HepG2 (cell line): ENCODE measurements at regions not wholly inside any gene's neighbourhood (a gene's known extent, or its start where the extent isn't known, plus 50 kb on each side); places are given as distances from the start of the nearest gene placed in this dataset.

Experiments used
- ATAC-seq: fragments of 200-7000 bp; cut with Tn5 transposase; 3 replicates; pipeline ENCODE4 v1.9.1; 2020; ENCODE audit warnings: mild to moderate bottlenecking, moderate library complexity
- BruUV-seq: library from RNA; stranded (reverse); fragments of 400-500 nt; replicated peaks from 2 replicates; lab custom pipeline; 2021; lab: Mats Ljungman, UMichigan
- CTCF ChIA-PET: fragments of 300-600 bp; formaldehyde crosslinking; extraction: SDS; loops from one replicate; lab custom pipeline; 2021; ENCODE audit warnings: low total read pairs, inconsistent platforms, low intra/inter-chr PET ratio; lab: Yijun Ruan, JAX
- POLR2A ChIA-PET: fragments of 350-600 bp; sonication (Branson Sonifier 250); formaldehyde crosslinking; loops from one replicate; lab custom pipeline; 2020; ENCODE audit warnings: antibody characterized with exemption, inconsistent platforms; lab: Yijun Ruan, JAX
- DNase-seq: peaks from one replicate; pipeline ENCODE4 v3.0.0-alpha.2; 2015; ENCODE audit warnings: low spot score
- FAIRE-seq: peaks from 3 replicates; lab custom pipeline; 2011; peaks lifted over from hg19 to GRCh38; lab: Jason Lieb, UNC
- H2AFZ ChIP-seq: one replicate; pipeline ENCODE4 v1.6.1; 2011; ENCODE audit warnings: low read length, inconsistent platforms
- H3K27ac ChIP-seq: fragments of 300-600 bp; 3 replicates; pipeline ENCODE4 v1.8.0; 2011; ENCODE audit warnings: mixed run types, mild to moderate bottlenecking, mixed read lengths, low read length, inconsistent platforms; ENCODE audit not compliant: insufficient read depth; ENCODE audit errors: extremely low read length
- H3K27me3 ChIP-seq, 2 experiments: fragments of 200-600 bp in 1 of 2; 2 replicates in 1 of 2; 3 replicates in 1 of 2; pipeline versions ENCODE4 v1.6.0 to v1.8.0; 2011; ENCODE audit warnings: low read length in 2 of 2, mild to moderate bottlenecking in 2 of 2, moderate library complexity in 2 of 2, inconsistent platforms in 1 of 2; ENCODE audit not compliant: insufficient read depth in 2 of 2, control insufficient read depth in 1 of 2
- H3K36me3 ChIP-seq, 2 experiments: fragments of 200-600 bp in 1 of 2; replicated peaks in 1 of 2; 2 replicates in 1 of 2; 3 replicates in 1 of 2; pipeline versions ENCODE4 v1.5.1 to v1.8.0; 2011; ENCODE audit warnings: low read length in 2 of 2, inconsistent platforms in 1 of 2; ENCODE audit not compliant: insufficient read depth in 2 of 2, control insufficient read depth in 1 of 2
- H3K4me1 ChIP-seq: 2 replicates; pipeline ENCODE4 v1.5.1; 2012; ENCODE audit warnings: low read length, inconsistent platforms; ENCODE audit not compliant: insufficient read depth
- H3K4me2 ChIP-seq: 2 replicates; pipeline ENCODE4 v1.6.0; 2011; ENCODE audit warnings: low read depth, low read length, inconsistent platforms
- H3K4me3 ChIP-seq, 3 experiments: fragments of 200-600 bp in 1 of 3; sonication (generic), shearing (Covaris generic) in 1 of 3; replicated peaks in 1 of 3; 2 replicates each; pipeline ENCODE4 v1.5.1; 2011 to 2016; ENCODE audit warnings: low read length in 3 of 3, inconsistent platforms in 2 of 3, low read depth in 2 of 3, mild to moderate bottlenecking in 2 of 3, control low read depth in 1 of 3, mixed read lengths in 1 of 3; ENCODE audit not compliant: insufficient read depth in 1 of 3
- H3K79me2 ChIP-seq: one replicate; pipeline ENCODE4 v1.6.1; 2011; ENCODE audit warnings: low read length, inconsistent platforms; ENCODE audit not compliant: insufficient read depth
- H3K9ac ChIP-seq: 2 replicates; pipeline ENCODE4 v1.6.0; 2011; ENCODE audit warnings: mild to moderate bottlenecking, low read depth, low read length, inconsistent platforms; ENCODE audit not compliant: insufficient read depth
- H3K9me3 ChIP-seq: 2 replicates; pipeline ENCODE4 v1.5.1; 2012; ENCODE audit warnings: mild to moderate bottlenecking, low read length
- H4K20me1 ChIP-seq: 2 replicates; pipeline ENCODE4 v1.6.0; 2011; ENCODE audit warnings: inconsistent platforms, mild to moderate bottlenecking, low read length, moderate library complexity; ENCODE audit not compliant: insufficient read depth
- AHR ChIP-seq: IDR thresholded peaks from 2 replicates; pipeline ENCODE4 v1.6.1; 2018; ENCODE audit warnings: missing genetic modification reagents, missing compliant biosample characterization
- ATF1 ChIP-seq: IDR thresholded peaks from 2 replicates; pipeline ENCODE4 v1.6.1; 2016; ENCODE audit warnings: mild to moderate bottlenecking, control low read depth
- DRAP1 ChIP-seq: IDR thresholded peaks from 2 replicates; pipeline ENCODE4 v1.6.1; 2016; ENCODE audit warnings: missing genetic modification reagents, missing compliant biosample characterization
- E2F2 ChIP-seq: sonication (generic); formaldehyde crosslinking; IDR thresholded peaks from 2 replicates; pipeline ENCODE4 v1.4.0; 2020; ENCODE audit warnings: missing genetic modification reagents, borderline replicate concordance
- EED ChIP-seq: sonication (generic); formaldehyde crosslinking; IDR thresholded peaks from 2 replicates; pipeline ENCODE4 v1.5.0; 2020; ENCODE audit warnings: mild to moderate bottlenecking, missing genetic modification reagents
- MIXL1 ChIP-seq: IDR thresholded peaks from 2 replicates; pipeline ENCODE4 v1.6.1; 2016
- SMYD3 ChIP-seq: sonication (generic); formaldehyde crosslinking; IDR thresholded peaks from 2 replicates; pipeline ENCODE4 v1.8.1; 2023; ENCODE audit warnings: mild to moderate bottlenecking, missing genetic modification reagents
- SOX5 ChIP-seq: IDR thresholded peaks from 2 replicates; pipeline ENCODE4 v1.6.1; 2016; ENCODE audit warnings: borderline replicate concordance
- TBL1XR1 ChIP-seq: fragments of 150-350 bp; IDR thresholded peaks from 2 replicates; pipeline ENCODE4 v1.6.1; 2014; ENCODE audit warnings: borderline replicate concordance, low read length; ENCODE audit not compliant: partially characterized antibody
- WGBS: methylation state at CpG from one replicate; pipeline ENCODE4 v1.1.6; 2017; ENCODE audit warnings: low lambda C conversion rate; 5-methylcytosine and 5-hydroxymethylcytosine counted together
- in situ Hi-C: cut with HindIII; loops from 2 replicates; pipeline ENCODE4 v1.10.0; 2017; ENCODE audit warnings: low pct_unique_long_range_greater_than_20kb; ENCODE audit not compliant: extremely low pct_ligation_motif_present
- intact Hi-C: fragments of 100-400 bp; cut with micrococcal nuclease; formaldehyde crosslinking; loops from one replicate; pipeline ENCODE4 v1.10.0; 2022; ENCODE audit not compliant: unreplicated experiment
- TF ChIP-seq, protein P1 (sequence below): sonication (generic); formaldehyde crosslinking; IDR thresholded peaks from 2 replicates; pipeline ENCODE4 v1.4.0; 2020; ENCODE audit warnings: missing genetic modification reagents
- TF ChIP-seq, protein P2 (sequence below), 2 experiments: IDR thresholded peaks; 2 replicates each; pipeline ENCODE4 v1.6.1; 2011 to 2012; ENCODE audit warnings: low read length in 2 of 2, borderline replicate concordance in 1 of 2, low read depth in 1 of 2, mild to moderate bottlenecking in 1 of 2, moderate library complexity in 1 of 2
- TF ChIP-seq, protein P3 (sequence below): IDR thresholded peaks from 2 replicates; pipeline ENCODE4 v1.6.1; 2012; ENCODE audit warnings: low read length, improper control_type of control experiment

DNA sequence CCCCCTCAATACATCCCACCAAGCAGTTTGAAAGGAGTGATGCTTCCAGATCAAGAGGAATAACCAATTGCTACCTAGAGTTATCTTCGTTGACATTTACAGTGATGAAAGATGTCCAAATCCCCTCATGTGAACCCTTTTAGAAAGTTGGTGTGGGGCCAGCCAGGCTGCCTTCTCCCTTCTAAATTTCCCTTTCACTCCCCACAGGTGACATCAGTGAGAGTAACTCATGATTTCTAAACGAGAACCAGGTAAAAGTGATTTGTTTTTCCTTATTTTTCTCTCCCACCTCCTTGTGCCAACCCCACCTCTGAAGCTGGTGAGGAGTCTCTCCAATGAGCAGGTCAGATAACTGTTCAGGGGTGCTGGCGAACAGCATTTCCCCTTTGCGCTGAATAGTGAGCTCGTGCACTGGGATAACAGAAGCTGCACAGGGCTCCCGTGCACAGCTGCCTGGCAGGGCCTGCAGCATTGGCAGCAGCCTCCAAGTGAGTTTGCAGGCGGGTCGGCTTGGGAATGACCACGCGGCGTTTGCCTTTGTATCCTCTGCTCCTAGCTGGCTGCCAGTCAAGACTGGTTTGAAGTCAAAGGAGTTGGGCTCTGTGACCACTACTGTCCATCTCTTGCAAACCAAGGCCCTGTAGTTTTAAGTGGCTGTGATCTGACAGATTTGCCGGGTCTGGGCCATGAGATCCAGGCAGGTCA, 70.2 kb upstream of the CORO2B start (continued):
- TF ChIP-seq TBL1XR1 (no peak), DRAP1 (no peak), SOX5 (no peak)
- TF ChIP-seq, all 625 proteins: peak for 0

DNA sequence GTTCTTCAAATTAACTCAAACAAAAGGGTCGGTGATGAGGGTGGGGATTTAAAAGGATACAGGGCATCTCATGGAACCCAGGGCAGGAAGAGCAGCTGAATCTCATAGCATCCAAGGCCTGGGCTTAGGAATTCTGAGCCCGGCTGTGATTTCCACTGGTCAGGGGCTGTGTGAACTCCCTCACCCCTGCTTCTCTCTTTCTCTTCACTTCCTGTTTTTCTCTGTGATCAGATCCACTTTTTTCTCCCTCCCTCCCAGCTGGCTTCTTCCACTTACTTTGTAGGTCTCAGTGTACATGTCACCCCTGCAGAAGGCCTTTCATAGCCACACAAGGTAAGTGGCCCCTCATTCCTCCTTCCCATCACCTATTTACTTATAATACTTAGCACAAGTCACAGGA, 68.2 kb upstream of the CORO2B start:
- Histone ChIP-seq H3K9me3 (peaks cover 8% of the 10 kb centered on the region), H3K9ac (no peak overlapping the region), H3K4me1 (no peaks in the 10 kb centered on the region), H3K27me3 (peaks cover 2 to 28% of the 10 kb centered on the region in 2 experiments; a peak in 2 of 5 replicates), H3K4me3 (no peak overlapping the region), H4K20me1 (no peaks in the 10 kb centered on the region), H2AFZ (no peak overlapping the region), H3K36me3 (no peaks in the 10 kb centered on the region), H3K4me2 (no peak overlapping the region), H3K79me2 (no peaks in the 10 kb centered on the region), H3K27ac (no peak overlapping the region)
- WGBS = 12% methylated on average over 2 of the region's 2 CpGs
- POLR2A ChIA-PET = no interaction called here
- intact Hi-C loops = no loop called here
- no peak for FAIRE-seq
- BruUV-seq = no TSS peak
- in situ Hi-C loops = no loop called here
- no peak for DNase-seq
- ATAC-seq = no peak
- CTCF ChIA-PET = no interaction called here
- TF ChIP-seq, protein P1, sequence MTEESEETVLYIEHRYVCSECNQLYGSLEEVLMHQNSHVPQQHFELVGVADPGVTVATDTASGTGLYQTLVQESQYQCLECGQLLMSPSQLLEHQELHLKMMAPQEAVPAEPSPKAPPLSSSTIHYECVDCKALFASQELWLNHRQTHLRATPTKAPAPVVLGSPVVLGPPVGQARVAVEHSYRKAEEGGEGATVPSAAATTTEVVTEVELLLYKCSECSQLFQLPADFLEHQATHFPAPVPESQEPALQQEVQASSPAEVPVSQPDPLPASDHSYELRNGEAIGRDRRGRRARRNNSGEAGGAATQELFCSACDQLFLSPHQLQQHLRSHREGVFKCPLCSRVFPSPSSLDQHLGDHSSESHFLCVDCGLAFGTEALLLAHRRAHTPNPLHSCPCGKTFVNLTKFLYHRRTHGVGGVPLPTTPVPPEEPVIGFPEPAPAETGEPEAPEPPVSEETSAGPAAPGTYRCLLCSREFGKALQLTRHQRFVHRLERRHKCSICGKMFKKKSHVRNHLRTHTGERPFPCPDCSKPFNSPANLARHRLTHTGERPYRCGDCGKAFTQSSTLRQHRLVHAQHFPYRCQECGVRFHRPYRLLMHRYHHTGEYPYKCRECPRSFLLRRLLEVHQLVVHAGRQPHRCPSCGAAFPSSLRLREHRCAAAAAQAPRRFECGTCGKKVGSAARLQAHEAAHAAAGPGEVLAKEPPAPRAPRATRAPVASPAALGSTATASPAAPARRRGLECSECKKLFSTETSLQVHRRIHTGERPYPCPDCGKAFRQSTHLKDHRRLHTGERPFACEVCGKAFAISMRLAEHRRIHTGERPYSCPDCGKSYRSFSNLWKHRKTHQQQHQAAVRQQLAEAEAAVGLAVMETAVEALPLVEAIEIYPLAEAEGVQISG (CRISPR knock-in tag) = no peak
- no peak for TF ChIP-seq ATF1 (CRISPR knock-in tag)
- TF ChIP-seq AHR (CRISPR knock-in tag) = no peak
- TF ChIP-seq SMYD3 (CRISPR knock-in tag) = no peak
- no peak for TF ChIP-seq EED (CRISPR knock-in tag)
- TF ChIP-seq E2F2 (CRISPR knock-in tag) = no peak
- TF ChIP-seq MIXL1 = no peak
- TF ChIP-seq, protein P2, sequence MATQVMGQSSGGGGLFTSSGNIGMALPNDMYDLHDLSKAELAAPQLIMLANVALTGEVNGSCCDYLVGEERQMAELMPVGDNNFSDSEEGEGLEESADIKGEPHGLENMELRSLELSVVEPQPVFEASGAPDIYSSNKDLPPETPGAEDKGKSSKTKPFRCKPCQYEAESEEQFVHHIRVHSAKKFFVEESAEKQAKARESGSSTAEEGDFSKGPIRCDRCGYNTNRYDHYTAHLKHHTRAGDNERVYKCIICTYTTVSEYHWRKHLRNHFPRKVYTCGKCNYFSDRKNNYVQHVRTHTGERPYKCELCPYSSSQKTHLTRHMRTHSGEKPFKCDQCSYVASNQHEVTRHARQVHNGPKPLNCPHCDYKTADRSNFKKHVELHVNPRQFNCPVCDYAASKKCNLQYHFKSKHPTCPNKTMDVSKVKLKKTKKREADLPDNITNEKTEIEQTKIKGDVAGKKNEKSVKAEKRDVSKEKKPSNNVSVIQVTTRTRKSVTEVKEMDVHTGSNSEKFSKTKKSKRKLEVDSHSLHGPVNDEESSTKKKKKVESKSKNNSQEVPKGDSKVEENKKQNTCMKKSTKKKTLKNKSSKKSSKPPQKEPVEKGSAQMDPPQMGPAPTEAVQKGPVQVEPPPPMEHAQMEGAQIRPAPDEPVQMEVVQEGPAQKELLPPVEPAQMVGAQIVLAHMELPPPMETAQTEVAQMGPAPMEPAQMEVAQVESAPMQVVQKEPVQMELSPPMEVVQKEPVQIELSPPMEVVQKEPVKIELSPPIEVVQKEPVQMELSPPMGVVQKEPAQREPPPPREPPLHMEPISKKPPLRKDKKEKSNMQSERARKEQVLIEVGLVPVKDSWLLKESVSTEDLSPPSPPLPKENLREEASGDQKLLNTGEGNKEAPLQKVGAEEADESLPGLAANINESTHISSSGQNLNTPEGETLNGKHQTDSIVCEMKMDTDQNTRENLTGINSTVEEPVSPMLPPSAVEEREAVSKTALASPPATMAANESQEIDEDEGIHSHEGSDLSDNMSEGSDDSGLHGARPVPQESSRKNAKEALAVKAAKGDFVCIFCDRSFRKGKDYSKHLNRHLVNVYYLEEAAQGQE (IDR thresholded peaks at IDR 0.05; ENCODE audit: borderline replicate concordance in 1 of 2, low read depth in 1 of 2, low read length in 2 of 2) = no peak
- TF ChIP-seq, protein P3, sequence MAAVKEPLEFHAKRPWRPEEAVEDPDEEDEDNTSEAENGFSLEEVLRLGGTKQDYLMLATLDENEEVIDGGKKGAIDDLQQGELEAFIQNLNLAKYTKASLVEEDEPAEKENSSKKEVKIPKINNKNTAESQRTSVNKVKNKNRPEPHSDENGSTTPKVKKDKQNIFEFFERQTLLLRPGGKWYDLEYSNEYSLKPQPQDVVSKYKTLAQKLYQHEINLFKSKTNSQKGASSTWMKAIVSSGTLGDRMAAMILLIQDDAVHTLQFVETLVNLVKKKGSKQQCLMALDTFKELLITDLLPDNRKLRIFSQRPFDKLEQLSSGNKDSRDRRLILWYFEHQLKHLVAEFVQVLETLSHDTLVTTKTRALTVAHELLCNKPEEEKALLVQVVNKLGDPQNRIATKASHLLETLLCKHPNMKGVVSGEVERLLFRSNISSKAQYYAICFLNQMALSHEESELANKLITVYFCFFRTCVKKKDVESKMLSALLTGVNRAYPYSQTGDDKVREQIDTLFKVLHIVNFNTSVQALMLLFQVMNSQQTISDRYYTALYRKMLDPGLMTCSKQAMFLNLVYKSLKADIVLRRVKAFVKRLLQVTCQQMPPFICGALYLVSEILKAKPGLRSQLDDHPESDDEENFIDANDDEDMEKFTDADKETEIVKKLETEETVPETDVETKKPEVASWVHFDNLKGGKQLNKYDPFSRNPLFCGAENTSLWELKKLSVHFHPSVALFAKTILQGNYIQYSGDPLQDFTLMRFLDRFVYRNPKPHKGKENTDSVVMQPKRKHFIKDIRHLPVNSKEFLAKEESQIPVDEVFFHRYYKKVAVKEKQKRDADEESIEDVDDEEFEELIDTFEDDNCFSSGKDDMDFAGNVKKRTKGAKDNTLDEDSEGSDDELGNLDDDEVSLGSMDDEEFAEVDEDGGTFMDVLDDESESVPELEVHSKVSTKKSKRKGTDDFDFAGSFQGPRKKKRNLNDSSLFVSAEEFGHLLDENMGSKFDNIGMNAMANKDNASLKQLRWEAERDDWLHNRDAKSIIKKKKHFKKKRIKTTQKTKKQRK = no peak
